ENCODE measurements at regions not wholly inside any gene's neighbourhood (a gene's known extent, or its start where the extent isn't known, plus 50 kb on each side); places are given as distances from the start of the nearest gene placed in this dataset.

GRCh38 chr2:11028407-11028916 lies 116.7 kb downstream of the KCNF1 start:
- no peak overlapping the region for H2BK20ac ChIP-seq (ENCODE audit: low read depth, low read length, poor library complexity, severe bottlenecking)

More at GRCh38 chr2:11028407-11028916, 116.7 kb downstream of the KCNF1 start:
- Histone ChIP-seq H3K56ac (ENCODE audit: insufficient read length, low read depth, low read length) (no peak overlapping the region), H3K9me3 (ENCODE audit: control insufficient read depth, low read depth, low read length) (no peaks in the 10 kb centered on the region), H2BK5ac (ENCODE audit: insufficient read length, low read length) (no peak overlapping the region), H4K8ac (replicated peaks; ENCODE audit: insufficient read length, low read depth, low read length) (no peak overlapping the region), H3K79me2 (ENCODE audit: insufficient read depth, low read length) (no peaks in the 10 kb centered on the region), H4K20me1 (ENCODE audit: control insufficient read depth, insufficient read depth, insufficient read length) (no peaks in the 10 kb centered on the region), H4K5ac (ENCODE audit: insufficient read length, low read depth, low read length) (no peak overlapping the region), H3K27ac (ENCODE audit: insufficient read length, low read depth, low read length) (no peak overlapping the region), H2AK5ac (ENCODE audit: insufficient read length, low read length) (no peak overlapping the region), H3K14ac (ENCODE audit: insufficient read depth, low read length) (no peak overlapping the region), H3K79me1 (ENCODE audit: insufficient read depth, low read depth, low read length, poor library complexity, severe bottlenecking) (no peaks in the 10 kb centered on the region), H4K91ac (ENCODE audit: insufficient read length, low read depth, low read length) (no peak overlapping the region), H2BK120ac (ENCODE audit: low read depth, low read length, poor library complexity, severe bottlenecking) (no peak overlapping the region), H2BK15ac (ENCODE audit: low read depth, low read length) (no peak overlapping the region), H2BK12ac (ENCODE audit: insufficient read length, low read depth, low read length) (no peak overlapping the region), H3K4me2 (ENCODE audit: insufficient read depth, insufficient read length, low read length) (no peak overlapping the region), H3K4ac (ENCODE audit: low read depth, low read length) (no peak overlapping the region), H3K18ac (ENCODE audit: insufficient read length, low read depth, low read length) (no peak overlapping the region), H3T11ph (ENCODE audit: low read length) (no peak overlapping the region), H2AFZ (ENCODE audit: low read length) (no peak overlapping the region), H3K4me1 (ENCODE audit: insufficient read depth, low read length) (no peaks in the 10 kb centered on the region; the same call in 1 of the 2 replicates), H3K23ac (ENCODE audit: insufficient read length, low read depth, low read length) (no peak overlapping the region), H3K27me3 (ENCODE audit: insufficient read depth, low read length) (no peaks in the 10 kb centered on the region), H3K23me2 (ENCODE audit: insufficient read length, low read depth, low read length, poor library complexity, severe bottlenecking) (no peaks in the 10 kb centered on the region), H3K9ac (ENCODE audit: extremely low read depth, insufficient read length, low read length) (no peak overlapping the region)
- WGBS (ENCODE audit: extremely low coverage, insufficient read length, low lambda C conversion rate): no CpG with 5 or more reads among the region's 5 CpGs
- Mint-ChIP-seq H3K36me3 (ENCODE audit: insufficient read depth in 1 of 3, low read depth in 3 of 3) (peaks cover 2 to 4% (median 3%) of the 10 kb centered on the region in 3 experiments; a peak in 2 of 7 replicates), H3K4me1 (peaks cover 14 to 18% of the 10 kb centered on the region in 2 experiments), H3K9me3 (peaks cover 4 to 6% of the 10 kb centered on the region in 2 experiments; a peak in 4 of 5 replicates), H3K4me3 (no peak overlapping the region), H3K27me3 (ENCODE audit: low read depth) (peaks cover 3% of the 10 kb centered on the region), H3K27ac (no peak overlapping the region)
- no peak for TF ChIP-seq CTCF (conservative IDR thresholded peaks at IDR 0.05)
- DNase-seq: no peak
